ENCODE measurements at regions not wholly inside any gene's neighbourhood (a gene's known extent, or its start where the extent isn't known, plus 50 kb on each side); places are given as distances from the start of the nearest gene placed in this dataset.

GRCh38 chr7:68409851-68410250, 1188.4 kb upstream of the AUTS2 start:
- TF ChIP-seq CTCF (IDR thresholded peaks at IDR 0.05) (no peak), POLR2A (IDR thresholded peaks at IDR 0.05) (no peak)
